Endometrium (tissue), 2 donors: ENCODE measurements at regions not wholly inside any gene's neighbourhood (a gene's known extent, or its start where the extent isn't known, plus 50 kb on each side); places are given as distances from the start of the nearest gene placed in this dataset.

Source experiments
- FAIRE-seq: peaks from 2 replicates; lab custom pipeline; 2012; peaks lifted over from hg19 to GRCh38; lab: Jason Lieb, UNC
- donor health status: control.
- donor health status: control.

- no peak for FAIRE-seq
Measured at GRCh38 chr2:9156483-9156882, 50.1 kb upstream of the ASAP2 start.

- no peak for FAIRE-seq
Measured at GRCh38 chr2:9154061-9154460, 52.6 kb upstream of the ASAP2 start.

GRCh38 chr2:9153643-9153980 lies 53.0 kb upstream of the ASAP2 start:
- FAIRE-seq, result no peak

- no peak for FAIRE-seq
Measured at GRCh38 chr2:9152975-9153642, 53.5 kb upstream of the ASAP2 start.

- no peak for FAIRE-seq
Measured at GRCh38 chr2:9150906-9151305, 55.7 kb upstream of the ASAP2 start.

DNA sequence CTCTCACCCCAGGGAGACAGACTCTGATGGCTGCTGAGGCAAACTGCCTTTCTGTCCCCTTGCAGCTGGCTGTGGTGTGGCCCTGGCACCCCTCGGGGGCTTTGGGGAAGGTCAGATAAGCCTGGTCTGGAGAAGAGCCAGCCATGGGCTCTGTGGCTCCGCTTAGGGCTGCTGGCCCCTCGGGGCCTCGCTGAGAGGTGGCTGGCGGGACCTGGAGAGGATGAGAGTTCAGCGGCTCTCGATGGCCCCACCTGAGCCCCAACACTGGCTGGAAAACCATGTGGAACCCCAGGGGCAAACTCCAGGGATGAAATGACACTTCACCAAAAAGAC lies 56.1 kb upstream of the ASAP2 start:
- no peak for FAIRE-seq

- FAIRE-seq, result no peak
Measured at GRCh38 chr2:9149726-9150567, 56.7 kb upstream of the ASAP2 start.

- no peak for FAIRE-seq
Measured at GRCh38 chr2:9149388-9149660, 57.3 kb upstream of the ASAP2 start.

DNA sequence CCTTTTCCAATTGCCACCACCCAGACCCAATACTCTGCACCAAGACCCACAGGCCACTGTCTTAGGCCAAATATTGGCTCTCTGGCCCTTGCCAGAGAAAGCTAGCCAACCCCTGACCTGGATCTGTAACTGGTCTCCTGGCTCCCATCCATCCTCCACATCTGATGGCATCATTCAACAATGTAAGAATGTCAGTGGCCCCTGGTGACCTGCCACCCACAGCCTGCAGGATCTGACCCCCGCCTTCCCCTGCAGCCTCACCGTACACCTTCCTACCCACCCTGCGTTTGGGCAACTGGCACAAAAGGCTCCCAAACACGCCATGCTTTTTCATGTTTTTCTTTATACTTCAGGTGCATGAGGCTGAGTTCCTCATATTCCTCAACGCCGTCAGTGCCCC lies 60.0 kb upstream of the ASAP2 start:
- FAIRE-seq, result no peak

DNA sequence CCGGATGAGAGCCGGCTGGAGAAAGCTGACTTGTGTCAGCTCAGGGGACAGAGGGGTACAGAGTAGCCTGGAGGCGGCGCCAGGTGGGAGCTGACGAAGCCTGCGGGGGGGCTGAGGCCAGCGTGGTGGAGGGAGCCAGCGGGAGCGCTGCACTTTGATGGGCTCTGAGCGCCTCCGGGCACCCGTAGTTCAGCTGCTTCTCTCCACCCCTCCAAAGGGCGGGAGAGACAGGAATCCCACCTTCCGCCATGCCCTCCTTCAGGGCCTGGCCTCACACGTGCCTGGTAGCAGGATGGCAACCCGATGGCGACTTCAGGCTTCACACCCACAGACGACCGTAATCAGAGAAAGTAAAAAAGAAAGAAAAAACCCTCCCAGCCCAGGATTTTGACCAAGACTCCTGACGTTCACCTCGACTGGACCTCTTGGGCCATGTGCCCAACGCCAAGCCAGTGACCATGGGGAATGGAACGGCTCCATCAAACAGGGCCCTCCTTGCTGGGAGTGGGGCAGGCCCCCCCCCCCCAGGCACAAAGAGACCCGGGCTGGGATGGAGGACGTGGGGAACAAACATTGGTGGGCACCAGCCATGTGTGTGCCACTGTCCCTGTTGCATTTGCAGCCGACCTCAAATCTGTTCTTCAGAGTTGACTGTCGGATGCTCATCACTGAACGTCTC lies 60.7 kb upstream of the ASAP2 start:
- FAIRE-seq, result no peak

DNA sequence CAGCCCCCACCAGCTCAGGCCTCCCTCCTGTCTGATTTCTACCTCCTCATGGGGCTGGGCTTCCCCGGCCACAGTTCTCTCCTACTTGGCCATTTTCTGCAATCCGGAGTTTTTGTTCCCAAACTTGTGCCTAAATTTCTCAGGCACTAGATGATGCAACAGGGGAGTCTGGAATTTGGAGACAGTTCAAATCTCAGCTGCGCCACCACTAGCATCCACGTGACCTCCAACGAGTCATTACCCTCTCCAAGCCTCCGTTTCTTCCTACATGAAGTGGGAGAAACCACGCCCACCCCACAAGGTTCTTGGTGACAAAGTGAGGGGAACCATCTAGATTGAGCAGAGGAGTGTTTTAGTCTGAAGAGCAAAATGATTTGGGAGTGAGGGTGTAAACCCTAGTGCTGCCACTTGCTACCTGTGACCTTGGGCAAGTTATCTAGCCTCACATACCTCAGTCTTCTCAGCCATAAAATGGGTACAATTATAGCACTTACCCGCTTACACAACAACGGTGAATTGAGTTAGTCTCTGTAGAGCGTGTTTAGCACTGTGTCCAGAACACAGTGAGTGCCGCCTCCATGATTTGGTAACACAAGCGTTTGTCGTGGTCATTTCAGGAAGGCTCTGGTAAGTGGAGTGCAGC lies 61.4 kb upstream of the ASAP2 start:
- FAIRE-seq, result no peak

GRCh38 chr2:9144617-9145016 lies 62.0 kb upstream of the ASAP2 start:
- no peak for FAIRE-seq

GRCh38 chr2:9144046-9144445 lies 62.6 kb upstream of the ASAP2 start:
- FAIRE-seq, result no peak

- no peak for FAIRE-seq
Measured at GRCh38 chr2:9143264-9143815, 63.3 kb upstream of the ASAP2 start.

DNA sequence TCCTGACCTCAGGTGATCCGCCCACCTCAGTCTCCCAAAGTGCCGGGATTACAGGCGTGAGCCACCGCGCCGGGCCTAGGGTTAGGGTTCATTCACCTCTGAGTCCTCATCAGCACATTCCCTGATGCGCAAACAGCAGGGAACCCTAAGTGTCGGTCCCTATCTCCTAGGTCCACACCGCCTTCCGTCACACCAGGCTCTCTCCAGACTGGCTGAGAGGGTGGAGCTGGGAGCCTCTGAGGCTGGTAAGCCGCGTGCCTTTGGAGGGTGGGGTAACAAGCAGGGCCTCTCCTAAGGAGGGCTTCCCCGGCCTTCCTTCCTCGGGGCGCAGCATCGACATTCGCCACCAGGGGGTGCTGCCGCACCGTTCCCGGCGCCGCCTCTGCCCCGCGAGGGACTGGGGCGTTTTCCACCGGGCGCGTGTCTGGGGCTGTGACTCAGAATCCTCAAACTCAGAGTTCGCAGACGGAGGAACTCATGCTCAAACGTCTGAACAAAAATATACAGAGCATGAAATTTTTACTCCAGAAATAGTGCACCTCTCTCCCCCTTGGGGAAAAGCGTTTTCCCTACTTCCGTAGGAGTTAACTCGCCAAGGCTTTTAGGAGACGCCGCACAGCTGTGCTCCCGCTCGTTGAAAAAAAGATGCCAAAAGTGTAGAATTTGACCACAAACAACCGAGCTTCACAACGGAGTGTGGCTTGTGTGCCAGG lies 63.9 kb upstream of the ASAP2 start:
- FAIRE-seq, result peak; percentile 48

GRCh38 chr2:9141706-9142460 lies 64.7 kb upstream of the ASAP2 start:
- FAIRE-seq, result no peak

- FAIRE-seq, result no peak
Measured at GRCh38 chr2:9141091-9141667, 65.4 kb upstream of the ASAP2 start.

DNA sequence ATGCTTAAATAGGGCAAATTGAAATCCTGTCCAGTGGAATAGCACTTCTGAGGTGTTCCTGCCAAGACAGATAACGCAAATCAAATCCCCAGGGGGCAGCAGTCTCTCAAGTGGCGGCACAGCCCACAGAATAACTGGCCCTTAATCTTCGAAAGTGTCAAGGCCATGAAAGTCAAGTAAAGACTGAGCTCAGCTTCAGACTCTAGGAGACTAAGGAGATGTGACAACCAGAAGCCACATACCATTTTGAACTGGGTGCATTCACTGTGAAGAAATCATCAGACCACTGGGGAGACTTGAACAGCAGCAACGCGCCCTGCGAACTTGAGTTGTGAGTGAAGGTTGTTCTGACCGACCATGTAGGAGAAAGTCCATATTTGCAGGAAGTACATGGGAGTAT lies 66.0 kb upstream of the ASAP2 start:
- FAIRE-seq, result no peak

DNA sequence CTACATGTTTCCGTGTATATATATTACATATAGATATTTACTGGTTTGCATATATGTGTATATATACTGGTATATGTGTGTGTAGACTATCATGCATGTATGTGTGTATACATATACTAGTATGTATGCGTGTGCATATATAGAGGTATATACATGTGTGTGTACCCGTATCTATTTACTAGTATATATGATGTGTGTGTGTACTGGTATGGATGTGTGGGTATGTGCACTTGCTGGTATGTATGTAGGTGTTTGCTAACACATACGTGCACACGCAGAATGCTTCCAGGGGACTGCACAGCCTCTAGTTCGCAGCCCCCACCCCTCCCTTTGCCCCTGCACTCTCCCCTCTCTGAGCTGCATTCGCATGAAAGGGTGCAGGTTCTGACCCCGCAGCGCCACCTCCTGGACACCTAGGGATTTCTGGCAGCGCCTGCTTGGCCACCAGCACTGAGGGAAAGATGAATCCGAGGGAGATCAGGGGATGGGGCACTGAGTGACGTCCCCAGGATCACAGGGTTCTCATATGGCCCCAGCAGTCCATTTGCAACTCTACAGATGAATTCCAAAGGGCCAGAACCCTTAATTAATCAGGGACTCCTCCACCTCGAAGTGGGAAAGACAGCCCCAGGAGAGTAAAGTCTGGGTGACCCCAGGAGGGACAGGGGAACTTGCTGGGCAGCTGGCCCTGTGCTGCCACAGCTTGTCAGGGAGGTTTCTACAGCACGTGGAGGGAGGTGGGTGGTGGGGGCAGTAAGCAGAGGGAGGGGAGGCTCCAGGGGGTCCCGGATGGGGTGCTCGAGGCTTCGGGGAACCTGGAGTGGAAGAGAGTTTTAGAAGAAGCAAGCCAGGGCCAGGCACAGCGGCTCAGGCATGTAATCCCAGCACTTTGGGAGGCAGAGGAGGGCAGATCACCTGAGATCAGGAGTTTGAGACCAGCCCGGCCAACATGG lies 66.8 kb upstream of the ASAP2 start:
- no peak for FAIRE-seq
